Thoracic aorta (tissue), 2 donors: ENCODE measurements at regions not wholly inside any gene's neighbourhood (a gene's known extent, or its start where the extent isn't known, plus 50 kb on each side); places are given as distances from the start of the nearest gene placed in this dataset.
"Not testable (repeated sequence)": the region's sequence is repeated elsewhere in the genome, so short reads cannot be mapped to it uniquely, and the experiment has no call there.

ENCODE experiments used
- ATAC-seq: fragments of 150-250 bp; one replicate; pipeline ENCODE4 v1.8.0; 2017; ENCODE audit warnings: low read depth; ENCODE audit not compliant: insufficient number of reproducible peaks, low FRiP score
- DNase-seq: peaks from one replicate; pipeline ENCODE4 v3.0.0-alpha.2; 2020; ENCODE audit warnings: low spot score
- H3K27ac ChIP-seq, 2 donors: fragments of 200-600 bp; sonication (generic); 1 replicate in 1 of 2; 2 replicates in 1 of 2; pipeline ENCODE4 v1.5.1; 2016; ENCODE audit warnings: mild to moderate bottlenecking in 2 of 2, moderate library complexity in 2 of 2
- H3K27me3 ChIP-seq: fragments of 200-600 bp; sonication (generic); replicated peaks from 2 replicates; pipeline ENCODE4 v1.6.0; 2016; ENCODE audit warnings: mild to moderate bottlenecking; ENCODE audit not compliant: insufficient read depth
- H3K36me3 ChIP-seq: fragments of 200-600 bp; sonication (generic); one replicate; pipeline ENCODE4 v1.5.1; 2016
- H3K4me1 ChIP-seq, 2 donors: fragments of 200-600 bp; sonication (generic); 1 replicate in 1 of 2; 2 replicates in 1 of 2; pipeline versions ENCODE4 v1.5.1 to v1.6.0; 2016; ENCODE audit warnings: low read depth in 2 of 2, mild to moderate bottlenecking in 1 of 2; ENCODE audit not compliant: control insufficient read depth in 1 of 2
- H3K4me3 ChIP-seq: fragments of 200-600 bp; sonication (generic); 2 replicates; pipeline ENCODE4 v1.5.1; 2016; ENCODE audit warnings: mild to moderate bottlenecking
- H3K9me3 ChIP-seq: fragments of 200-600 bp; sonication (generic); 2 replicates; pipeline ENCODE4 v1.5.1; 2016
- CTCF ChIP-seq: fragments of 200-600 bp; sonication (generic); IDR thresholded peaks from one replicate; pipeline ENCODE4 v1.5.1; 2019; ENCODE audit warnings: antibody characterized with exemption

GRCh38 chr1:187844313-187844712, 1015.6 kb downstream of the PLA2G4A start:
- no peaks in the 10 kb centered on the region for H3K36me3 ChIP-seq
- DNase-seq (no peak), ATAC-seq (no peak)
- no peak overlapping the region for H3K4me3 ChIP-seq
- TF ChIP-seq CTCF = no peak
- no peaks in the 10 kb centered on the region for H3K27me3 ChIP-seq
- no peaks in the 10 kb centered on the region for H3K4me1 ChIP-seq
- no peak overlapping the region for H3K27ac ChIP-seq
- H3K9me3 ChIP-seq = no peaks in the 10 kb centered on the region

GRCh38 chr1:187847531-187847930, 1018.8 kb downstream of the PLA2G4A start:
- no peak for TF ChIP-seq CTCF
- Histone ChIP-seq H3K9me3 (no peaks in the 10 kb centered on the region), H3K27me3 (no peaks in the 10 kb centered on the region), H3K4me1 (no peaks in the 10 kb centered on the region), H3K27ac (no peak overlapping the region), H3K36me3 (no peaks in the 10 kb centered on the region), H3K4me3 (no peak overlapping the region)
- DNase-seq = no peak
- no peak for ATAC-seq

GRCh38 chr1:187848321-187848720, 1019.6 kb downstream of the PLA2G4A start:
- H3K4me3 ChIP-seq = no peak overlapping the region
- ATAC-seq (no peak), DNase-seq (no peak)
- no peak for TF ChIP-seq CTCF
- H3K9me3 ChIP-seq = no peaks in the 10 kb centered on the region
- H3K4me1 ChIP-seq = no peaks in the 10 kb centered on the region
- no peaks in the 10 kb centered on the region for H3K27me3 ChIP-seq
- H3K36me3 ChIP-seq = no peaks in the 10 kb centered on the region
- no peak overlapping the region for H3K27ac ChIP-seq

- not testable (repeated sequence) for H3K27ac ChIP-seq, DNase-seq
These were observed 1021.4 kb downstream of the PLA2G4A start for GRCh38 chr1:187850146-187850545.

GRCh38 chr1:187853505-187853904, 1024.8 kb downstream of the PLA2G4A start:
- Histone ChIP-seq H3K4me3 (no peak overlapping the region), H3K4me1 (no peaks in the 10 kb centered on the region), H3K9me3 (no peaks in the 10 kb centered on the region), H3K27ac (no peak overlapping the region), H3K36me3 (no peaks in the 10 kb centered on the region), H3K27me3 (no peaks in the 10 kb centered on the region)
- no peak for TF ChIP-seq CTCF
- DNase-seq (no peak), ATAC-seq (no peak)

More at GRCh38 chr1:187850146-187850545, 1021.4 kb downstream of the PLA2G4A start:
- H3K27me3 ChIP-seq, H3K9me3 ChIP-seq, ATAC-seq, H3K36me3 ChIP-seq, H3K4me3 ChIP-seq, H3K4me1 ChIP-seq: not testable (repeated sequence)

GRCh38 chr1:187854457-187854856, 1025.7 kb downstream of the PLA2G4A start:
- Histone ChIP-seq H3K27ac (no peak overlapping the region), H3K4me3 (no peak overlapping the region), H3K36me3 (no peaks in the 10 kb centered on the region), H3K9me3 (no peaks in the 10 kb centered on the region), H3K4me1 (no peaks in the 10 kb centered on the region), H3K27me3 (no peaks in the 10 kb centered on the region)
- no peak for DNase-seq
- no peak for TF ChIP-seq CTCF
- ATAC-seq = no peak
